OCI-LY1 (cell line): ENCODE measurements at regions not wholly inside any gene's neighbourhood (a gene's known extent, or its start where the extent isn't known, plus 50 kb on each side); places are given as distances from the start of the nearest gene placed in this dataset.

Experiments
- H2AFZ ChIP-seq: fragments of 200-600 bp; sonication (generic), shearing (Covaris generic); 2 replicates; pipeline ENCODE4 v1.6.0; 2014; ENCODE audit warnings: antibody characterized with exemption, mild to moderate bottlenecking, low read length
- H3F3A ChIP-seq: fragments of 200-600 bp; sonication (generic), shearing (Covaris generic); 2 replicates; pipeline ENCODE4 v1.6.0; 2014; ENCODE audit warnings: mild to moderate bottlenecking, antibody characterized with exemption, low read length, moderate library complexity; ENCODE audit not compliant: insufficient read depth
- H3K27ac ChIP-seq: fragments of 200-600 bp; sonication (generic); 2 replicates; pipeline ENCODE4 v1.5.1; 2014; ENCODE audit warnings: low read length, mixed run types, mild to moderate bottlenecking, low read depth; ENCODE audit not compliant: poor library complexity, severe bottlenecking
- H3K27me3 ChIP-seq: fragments of 200-600 bp; sonication (generic); 2 replicates; pipeline ENCODE4 v1.6.0; 2014; ENCODE audit warnings: antibody characterized with exemption, mild to moderate bottlenecking, low read length, moderate library complexity; ENCODE audit not compliant: insufficient read depth
- H3K36me3 ChIP-seq: fragments of 200-600 bp; sonication (generic); 2 replicates; pipeline ENCODE4 v1.6.1; 2014; ENCODE audit warnings: mild to moderate bottlenecking, antibody characterized with exemption, low read length, moderate library complexity, mixed read lengths; ENCODE audit not compliant: insufficient read depth
- H3K4me1 ChIP-seq: fragments of 200-600 bp; sonication (generic); 2 replicates; pipeline ENCODE4 v1.5.1; 2014; ENCODE audit warnings: mild to moderate bottlenecking, low read length, moderate library complexity; ENCODE audit not compliant: insufficient read depth, severe bottlenecking
- H3K4me2 ChIP-seq: fragments of 200-600 bp; sonication (generic), shearing (Covaris generic); 2 replicates; pipeline ENCODE4 v1.6.1; 2014; ENCODE audit warnings: low read length
- H3K4me3 ChIP-seq: fragments of 200-600 bp; sonication (generic); 2 replicates; pipeline ENCODE4 v1.5.1; 2014; ENCODE audit warnings: low read length, low read depth, mild to moderate bottlenecking, mixed read lengths; ENCODE audit not compliant: poor library complexity, severe bottlenecking
- H3K79me2 ChIP-seq: fragments of 200-600 bp; shearing (Covaris generic); 2 replicates; pipeline ENCODE4 v1.6.1; 2016; ENCODE audit warnings: mixed run types, low read length, mixed read lengths; ENCODE audit not compliant: insufficient read depth
- H3K9ac ChIP-seq: fragments of 200-600 bp; sonication (generic), shearing (Covaris generic); 2 replicates; pipeline ENCODE4 v1.6.1; 2014; ENCODE audit warnings: mild to moderate bottlenecking, low read length, mixed read lengths
- H3K9me2 ChIP-seq: fragments of 200-600 bp; sonication (generic), shearing (Covaris generic); 2 replicates; pipeline ENCODE4 v1.6.1; 2014; ENCODE audit warnings: low read depth, mild to moderate bottlenecking, low read length, mixed read lengths
- H3K9me3 ChIP-seq: fragments of 200-600 bp; shearing (Covaris generic); 2 replicates; pipeline ENCODE4 v1.6.1; 2014; ENCODE audit warnings: low read length, mixed read lengths
- H4K20me1 ChIP-seq: fragments of 200-600 bp; sonication (generic), shearing (Covaris generic); 2 replicates; pipeline ENCODE4 v1.6.0; 2016; ENCODE audit warnings: mild to moderate bottlenecking, low read length; ENCODE audit not compliant: insufficient read depth
- EZH2 ChIP-seq: fragments of 200-600 bp; sonication (generic), shearing (Covaris generic); IDR thresholded peaks from 2 replicates; pipeline ENCODE4 v1.8.0; 2017; ENCODE audit warnings: borderline replicate concordance, mixed run types, mild to moderate bottlenecking, antibody characterized with exemption, low read length, moderate library complexity, mixed read lengths
- TF ChIP-seq, protein P1 (sequence below): fragments of 200-600 bp; sonication (generic), shearing (Covaris generic); IDR thresholded peaks from 2 replicates; pipeline ENCODE4 v1.5.1; 2017; ENCODE audit warnings: mild to moderate bottlenecking, antibody characterized with exemption, low read length, moderate library complexity, mixed read lengths

DNA sequence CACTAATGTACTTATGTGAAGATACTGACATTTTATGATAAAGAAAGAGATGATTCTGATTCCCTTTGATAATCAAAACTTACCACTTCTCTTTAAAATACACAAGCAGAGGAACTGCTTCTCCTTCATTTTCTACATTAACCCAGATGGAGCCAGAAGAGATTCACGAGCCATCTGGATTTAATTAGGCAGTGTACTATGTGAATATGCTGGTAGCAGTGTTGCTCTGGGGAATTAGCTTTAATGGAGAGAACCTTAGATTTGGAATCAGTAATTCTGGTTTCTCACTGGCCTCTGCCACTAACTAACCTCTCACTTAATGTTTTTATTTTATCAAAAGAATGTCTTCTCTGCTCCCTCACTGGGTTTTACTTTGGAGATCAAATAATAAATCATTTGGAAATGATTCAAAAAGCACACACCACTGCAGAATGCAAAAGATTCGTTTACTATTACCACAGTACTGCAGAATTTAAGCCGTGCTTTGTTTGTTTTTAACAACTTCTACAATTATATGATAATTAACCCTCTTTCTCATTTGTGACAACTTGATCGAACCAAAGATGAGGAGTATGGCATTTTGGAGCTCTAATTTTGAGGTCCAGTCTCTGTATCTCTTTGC, 77.5 kb upstream of the PHYHIPL start:
- H3K79me2 ChIP-seq = no peaks in the 10 kb centered on the region
- no peaks in the 10 kb centered on the region for H3K9me2 ChIP-seq
- H3K4me1 ChIP-seq = no peaks in the 10 kb centered on the region
- no peak overlapping the region for H2AFZ ChIP-seq
- H3K9me3 ChIP-seq = no peaks in the 10 kb centered on the region
- no peak overlapping the region for H3K4me3 ChIP-seq
- no peaks in the 10 kb centered on the region for H3K27me3 ChIP-seq
- H3K9ac ChIP-seq = no peak overlapping the region
- H3K36me3 ChIP-seq = no peaks in the 10 kb centered on the region
- H3K27ac ChIP-seq = no peak overlapping the region
- no peak overlapping the region for H3K4me2 ChIP-seq
- H4K20me1 ChIP-seq = no peaks in the 10 kb centered on the region
- TF ChIP-seq EZH2 = no peak
- TF ChIP-seq, protein P1, sequence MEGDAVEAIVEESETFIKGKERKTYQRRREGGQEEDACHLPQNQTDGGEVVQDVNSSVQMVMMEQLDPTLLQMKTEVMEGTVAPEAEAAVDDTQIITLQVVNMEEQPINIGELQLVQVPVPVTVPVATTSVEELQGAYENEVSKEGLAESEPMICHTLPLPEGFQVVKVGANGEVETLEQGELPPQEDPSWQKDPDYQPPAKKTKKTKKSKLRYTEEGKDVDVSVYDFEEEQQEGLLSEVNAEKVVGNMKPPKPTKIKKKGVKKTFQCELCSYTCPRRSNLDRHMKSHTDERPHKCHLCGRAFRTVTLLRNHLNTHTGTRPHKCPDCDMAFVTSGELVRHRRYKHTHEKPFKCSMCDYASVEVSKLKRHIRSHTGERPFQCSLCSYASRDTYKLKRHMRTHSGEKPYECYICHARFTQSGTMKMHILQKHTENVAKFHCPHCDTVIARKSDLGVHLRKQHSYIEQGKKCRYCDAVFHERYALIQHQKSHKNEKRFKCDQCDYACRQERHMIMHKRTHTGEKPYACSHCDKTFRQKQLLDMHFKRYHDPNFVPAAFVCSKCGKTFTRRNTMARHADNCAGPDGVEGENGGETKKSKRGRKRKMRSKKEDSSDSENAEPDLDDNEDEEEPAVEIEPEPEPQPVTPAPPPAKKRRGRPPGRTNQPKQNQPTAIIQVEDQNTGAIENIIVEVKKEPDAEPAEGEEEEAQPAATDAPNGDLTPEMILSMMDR = no peak
- H3F3A ChIP-seq = no peaks in the 10 kb centered on the region

DNA sequence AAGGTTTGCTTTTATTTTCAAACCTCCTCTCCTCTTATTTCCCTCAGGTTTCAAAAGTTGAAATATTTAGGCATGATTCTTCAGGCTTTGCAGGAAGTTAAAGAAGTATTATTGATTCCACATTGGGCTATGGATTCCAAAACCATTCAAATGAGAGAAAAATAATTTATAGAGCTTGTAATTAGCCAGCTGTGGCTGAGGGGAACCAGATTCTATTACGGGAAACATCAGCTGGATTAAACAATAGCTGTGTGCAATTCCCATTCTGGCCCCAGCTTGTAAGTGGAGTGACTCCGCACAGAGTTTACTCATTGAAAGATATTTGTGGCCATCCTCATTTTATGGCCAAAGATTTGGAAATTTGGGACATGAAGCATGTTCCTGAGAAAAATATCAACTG, 77.0 kb upstream of the PHYHIPL start:
- no peak overlapping the region for H3K9ac ChIP-seq
- H3K4me1 ChIP-seq = no peaks in the 10 kb centered on the region
- no peaks in the 10 kb centered on the region for H3K9me2 ChIP-seq
- no peaks in the 10 kb centered on the region for H3K27me3 ChIP-seq
- no peaks in the 10 kb centered on the region for H3F3A ChIP-seq
- TF ChIP-seq, protein P1 = no peak
- no peak for TF ChIP-seq EZH2
- no peak overlapping the region for H3K4me3 ChIP-seq
- no peaks in the 10 kb centered on the region for H3K36me3 ChIP-seq
- no peak overlapping the region for H3K4me2 ChIP-seq
- H2AFZ ChIP-seq = no peak overlapping the region
- no peaks in the 10 kb centered on the region for H4K20me1 ChIP-seq
- H3K79me2 ChIP-seq = no peaks in the 10 kb centered on the region
- no peaks in the 10 kb centered on the region for H3K9me3 ChIP-seq
- H3K27ac ChIP-seq = no peak overlapping the region

DNA sequence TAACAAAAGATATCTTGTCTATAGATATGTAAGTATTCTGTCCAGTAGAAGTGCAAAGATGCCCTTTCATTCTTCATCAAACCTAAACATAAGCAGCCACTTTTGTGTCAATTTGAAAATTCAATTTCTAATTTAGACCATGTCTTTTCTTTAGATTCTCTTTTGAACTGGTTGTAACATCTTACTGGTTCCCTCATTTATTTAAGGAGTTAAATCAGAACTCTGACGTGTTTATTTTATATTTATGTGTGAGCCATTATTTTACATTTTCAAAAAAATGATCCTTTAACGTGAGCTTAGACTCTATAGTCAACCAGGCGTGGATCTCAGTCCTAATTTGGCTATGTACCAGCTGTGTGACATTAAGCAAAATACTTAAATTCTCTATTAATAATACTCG, 74.0 kb upstream of the PHYHIPL start:
- no peaks in the 10 kb centered on the region for H3F3A ChIP-seq
- no peaks in the 10 kb centered on the region for H3K36me3 ChIP-seq
- H4K20me1 ChIP-seq = no peaks in the 10 kb centered on the region
- no peaks in the 10 kb centered on the region for H3K9me3 ChIP-seq
- TF ChIP-seq, protein P1 = no peak
- TF ChIP-seq EZH2 = no peak
- no peaks in the 10 kb centered on the region for H3K4me1 ChIP-seq
- no peak overlapping the region for H3K9ac ChIP-seq
- no peaks in the 10 kb centered on the region for H3K79me2 ChIP-seq
- no peak overlapping the region for H3K4me3 ChIP-seq
- no peaks in the 10 kb centered on the region for H3K9me2 ChIP-seq
- H2AFZ ChIP-seq = no peak overlapping the region
- H3K27ac ChIP-seq = no peak overlapping the region
- H3K4me2 ChIP-seq = no peak overlapping the region
- no peaks in the 10 kb centered on the region for H3K27me3 ChIP-seq
